ENCODE measurements at regions not wholly inside any gene's neighbourhood (a gene's known extent, or its start where the extent isn't known, plus 50 kb on each side); places are given as distances from the start of the nearest gene placed in this dataset.

DNA sequence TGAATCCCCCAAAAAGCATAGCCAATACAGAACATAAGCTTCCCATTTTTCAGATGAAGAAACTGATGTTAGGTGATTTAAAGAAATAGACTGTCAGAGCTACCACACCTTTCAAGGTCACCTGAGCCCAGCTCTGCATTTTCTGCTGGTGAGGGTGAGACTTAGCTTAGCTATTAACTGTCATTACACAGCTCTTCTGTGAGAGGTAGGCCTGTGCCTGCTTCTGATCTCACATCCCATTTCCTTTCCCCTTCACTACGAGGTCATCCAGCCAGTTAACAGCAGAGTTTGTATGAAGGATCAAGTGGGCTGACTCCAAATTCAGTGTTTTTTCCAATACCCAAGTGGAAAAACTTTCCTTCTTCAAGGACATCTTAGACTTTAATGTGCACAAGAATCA lies 528.6 kb upstream of the CLINT1 start:
- Mint-ChIP-seq H3K36me3 (ENCODE audit: insufficient read depth, unreplicated experiment) (no peaks in the 10 kb centered on the region), H3K27ac (ENCODE audit: low read depth, unreplicated experiment) (no peak overlapping the region), H3K4me3 (ENCODE audit: unreplicated experiment) (no peak overlapping the region), H3K27me3 (ENCODE audit: insufficient read depth, unreplicated experiment) (no peaks in the 10 kb centered on the region), H3K4me1 (ENCODE audit: insufficient read depth, unreplicated experiment) (peaks cover 29% of the 10 kb centered on the region), H3K9me3 (ENCODE audit: unreplicated experiment) (no peaks in the 10 kb centered on the region)
- POLR2A ChIA-PET = no interaction called here
- DNase-seq (ENCODE audit: unreplicated experiment) = no peak
- intact Hi-C loops (cut with micrococcal nuclease) = loop anchor here (5.0 to 10.0 kb wide), 4 partner anchors 135 to 747 kb away; no protein-coding TSS in a partner anchor
- no TSS peak for BruUV-seq (replicated peaks)
- TF ChIP-seq, protein P1, sequence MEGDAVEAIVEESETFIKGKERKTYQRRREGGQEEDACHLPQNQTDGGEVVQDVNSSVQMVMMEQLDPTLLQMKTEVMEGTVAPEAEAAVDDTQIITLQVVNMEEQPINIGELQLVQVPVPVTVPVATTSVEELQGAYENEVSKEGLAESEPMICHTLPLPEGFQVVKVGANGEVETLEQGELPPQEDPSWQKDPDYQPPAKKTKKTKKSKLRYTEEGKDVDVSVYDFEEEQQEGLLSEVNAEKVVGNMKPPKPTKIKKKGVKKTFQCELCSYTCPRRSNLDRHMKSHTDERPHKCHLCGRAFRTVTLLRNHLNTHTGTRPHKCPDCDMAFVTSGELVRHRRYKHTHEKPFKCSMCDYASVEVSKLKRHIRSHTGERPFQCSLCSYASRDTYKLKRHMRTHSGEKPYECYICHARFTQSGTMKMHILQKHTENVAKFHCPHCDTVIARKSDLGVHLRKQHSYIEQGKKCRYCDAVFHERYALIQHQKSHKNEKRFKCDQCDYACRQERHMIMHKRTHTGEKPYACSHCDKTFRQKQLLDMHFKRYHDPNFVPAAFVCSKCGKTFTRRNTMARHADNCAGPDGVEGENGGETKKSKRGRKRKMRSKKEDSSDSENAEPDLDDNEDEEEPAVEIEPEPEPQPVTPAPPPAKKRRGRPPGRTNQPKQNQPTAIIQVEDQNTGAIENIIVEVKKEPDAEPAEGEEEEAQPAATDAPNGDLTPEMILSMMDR (IDR thresholded peaks at IDR 0.05; ENCODE audit: unreplicated experiment) = no peak
- CTCF ChIA-PET = interaction anchor here (0.6 to 1.1 kb wide), 3 partner anchors 40 to 1199 kb away, joined by 3 to 5 read pairs (median 4); no protein-coding TSS in a partner anchor

DNA sequence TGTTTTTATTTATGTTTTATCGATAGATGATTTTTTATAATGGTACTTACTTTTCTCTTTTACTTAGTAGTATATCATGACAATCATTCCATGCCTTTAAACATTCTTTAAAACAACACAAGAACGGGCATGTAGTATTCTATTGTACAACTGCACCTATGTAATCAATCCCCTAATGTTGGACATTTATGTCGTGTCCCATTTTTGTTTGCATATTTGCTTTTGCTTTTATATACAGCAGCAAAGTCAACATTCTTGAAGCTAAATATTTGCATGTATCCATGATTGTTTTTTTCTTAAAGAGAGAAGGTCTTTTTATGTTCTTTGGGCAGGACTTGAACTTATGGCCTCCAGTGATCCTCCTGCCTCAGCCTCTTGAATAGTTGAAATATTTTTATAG lies 527.0 kb upstream of the CLINT1 start:
- CTCF ChIA-PET = no interaction called here
- Mint-ChIP-seq H3K36me3 (ENCODE audit: insufficient read depth, unreplicated experiment) (no peaks in the 10 kb centered on the region), H3K4me1 (ENCODE audit: insufficient read depth, unreplicated experiment) (peaks cover 41% of the 10 kb centered on the region), H3K4me3 (ENCODE audit: unreplicated experiment) (no peak overlapping the region), H3K9me3 (ENCODE audit: unreplicated experiment) (no peaks in the 10 kb centered on the region), H3K27me3 (ENCODE audit: insufficient read depth, unreplicated experiment) (no peaks in the 10 kb centered on the region), H3K27ac (ENCODE audit: low read depth, unreplicated experiment) (peak overlapping the region; percentile 82)
- POLR2A ChIA-PET = interaction anchor here (0.6 kb wide), 1 partner anchor 592 kb away, joined by 3 read pairs; no protein-coding TSS in a partner anchor
- intact Hi-C loops (cut with micrococcal nuclease) = loop anchor here (1.0 to 10.0 kb wide), 8 partner anchors 21 to 749 kb away; no protein-coding TSS in a partner anchor
- TF ChIP-seq, protein P1 (IDR thresholded peaks at IDR 0.05; ENCODE audit: unreplicated experiment) = no peak
- no TSS peak for BruUV-seq (replicated peaks)
- no peak for DNase-seq (ENCODE audit: unreplicated experiment)

DNA sequence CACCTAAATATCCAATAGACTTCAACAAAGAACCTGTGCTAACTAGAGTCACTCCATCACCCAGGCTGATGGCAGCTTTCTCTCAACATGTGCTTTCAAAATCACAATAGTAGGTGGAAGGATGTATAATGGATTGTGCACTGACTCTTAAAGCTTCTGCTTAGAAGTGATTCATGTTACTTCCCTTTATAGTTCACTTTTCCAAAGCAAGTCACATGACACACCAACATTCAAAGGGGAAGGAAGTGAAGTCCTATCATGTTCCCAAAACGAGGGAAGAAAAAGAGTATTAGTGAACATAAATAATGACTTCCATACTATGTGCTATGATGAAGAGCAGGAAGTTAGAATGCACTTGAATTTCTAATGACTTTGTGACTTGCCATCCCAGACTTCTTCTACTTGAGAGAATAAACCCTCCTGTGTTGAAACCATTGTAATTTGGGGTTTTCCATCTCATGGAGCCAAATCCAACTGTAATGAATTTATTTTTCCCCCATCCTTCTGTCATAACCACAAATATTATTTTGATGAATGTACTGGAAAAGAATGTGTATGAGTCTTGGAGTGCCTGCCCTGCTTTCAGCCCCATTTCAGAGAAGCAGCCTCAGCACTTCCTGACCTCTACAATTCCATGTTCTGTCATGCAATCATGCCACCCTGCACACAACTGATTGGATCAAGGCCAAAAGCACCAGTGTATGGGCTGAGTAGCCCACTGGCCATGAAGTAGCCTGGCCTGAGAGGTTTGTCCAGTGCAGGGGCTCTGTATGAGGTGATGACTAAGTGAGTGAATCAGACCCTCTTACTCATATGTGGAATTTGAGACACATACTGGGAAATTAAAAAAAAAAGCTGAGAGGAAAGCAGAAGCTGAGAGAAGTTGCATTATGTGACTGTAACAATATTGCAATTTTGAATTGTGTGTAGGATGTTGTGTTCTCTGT lies 525.9 kb upstream of the CLINT1 start:
- intact Hi-C loops (cut with micrococcal nuclease) = loop anchor here (1.0 to 10.0 kb wide), 8 partner anchors 22 to 750 kb away; no protein-coding TSS in a partner anchor
- peak overlapping the region; percentile 82 for H3K27ac Mint-ChIP-seq (ENCODE audit: low read depth, unreplicated experiment)
- no peaks in the 10 kb centered on the region for H3K27me3 Mint-ChIP-seq (ENCODE audit: insufficient read depth, unreplicated experiment)
- H3K9me3 Mint-ChIP-seq (ENCODE audit: unreplicated experiment) = no peaks in the 10 kb centered on the region
- BruUV-seq (replicated peaks) = no TSS peak
- POLR2A ChIA-PET = no interaction called here
- peaks cover 52% of the 10 kb centered on the region for H3K4me1 Mint-ChIP-seq (ENCODE audit: insufficient read depth, unreplicated experiment)
- no peaks in the 10 kb centered on the region for H3K36me3 Mint-ChIP-seq (ENCODE audit: insufficient read depth, unreplicated experiment)
- H3K4me3 Mint-ChIP-seq (ENCODE audit: unreplicated experiment) = no peak overlapping the region
- CTCF ChIA-PET = interaction anchor here (0.7 kb wide), 1 partner anchor 309 kb away, joined by 3 read pairs; no protein-coding TSS in a partner anchor
- DNase-seq (ENCODE audit: unreplicated experiment) = peak; percentile 97
- TF ChIP-seq, protein P1 (IDR thresholded peaks at IDR 0.05; ENCODE audit: unreplicated experiment) = no peak

DNA sequence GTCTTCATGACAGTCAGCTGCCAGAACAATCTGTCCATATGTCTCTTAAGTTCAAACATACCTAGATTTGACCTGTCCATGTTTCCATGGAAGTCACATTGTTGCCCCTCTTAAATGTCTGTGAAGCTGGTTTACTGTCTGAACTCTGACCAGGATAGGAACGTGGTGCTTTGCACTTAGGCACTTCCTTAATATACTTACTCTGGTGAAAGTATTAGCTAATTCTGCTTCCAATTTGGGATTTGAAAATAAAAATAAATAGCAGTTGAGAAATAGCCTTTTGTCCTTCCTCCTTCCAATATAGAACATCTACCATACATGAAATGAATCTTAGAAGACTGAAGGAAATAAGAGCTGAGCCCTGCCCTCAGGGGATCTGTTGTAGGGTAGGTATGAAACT lies 524.5 kb upstream of the CLINT1 start:
- ChIA-PET POLR2A (interaction anchor here (0.8 to 3.1 kb wide), 10 partner anchors 10 to 571 kb away, joined by 3 to 13 read pairs (median 4); no protein-coding TSS in a partner anchor), CTCF (interaction anchor here (0.5 to 1.4 kb wide), 9 partner anchors 13 to 640 kb away, joined by 3 to 6 read pairs (median 3); no protein-coding TSS in a partner anchor)
- H3K9me3 Mint-ChIP-seq (ENCODE audit: unreplicated experiment) = no peaks in the 10 kb centered on the region
- DNase-seq (ENCODE audit: unreplicated experiment) = no peak
- peaks cover 52% of the 10 kb centered on the region for H3K4me1 Mint-ChIP-seq (ENCODE audit: insufficient read depth, unreplicated experiment)
- intact Hi-C loops (cut with micrococcal nuclease) = loop anchor here (10.0 kb wide), 3 partner anchors 329 to 751 kb away; no protein-coding TSS in a partner anchor
- no peaks in the 10 kb centered on the region for H3K36me3 Mint-ChIP-seq (ENCODE audit: insufficient read depth, unreplicated experiment)
- no peak overlapping the region for H3K4me3 Mint-ChIP-seq (ENCODE audit: unreplicated experiment)
- no TSS peak for BruUV-seq (replicated peaks)
- TF ChIP-seq, protein P1 (IDR thresholded peaks at IDR 0.05; ENCODE audit: unreplicated experiment) = no peak
- H3K27me3 Mint-ChIP-seq (ENCODE audit: insufficient read depth, unreplicated experiment) = no peaks in the 10 kb centered on the region
- H3K27ac Mint-ChIP-seq (ENCODE audit: low read depth, unreplicated experiment) = peak overlapping the region; percentile 82
